Cardiac septum (tissue), 1 donor: ENCODE measurements at regions not wholly inside any gene's neighbourhood (a gene's known extent, or its start where the extent isn't known, plus 50 kb on each side); places are given as distances from the start of the nearest gene placed in this dataset.
"Not testable (repeated sequence)": the region's sequence is repeated elsewhere in the genome, so short reads cannot be mapped to it uniquely, and the experiment has no call there.

ENCODE experiments used
- DNase-seq: peaks from one replicate; pipeline ENCODE4 v3.0.0-alpha.2; 2020; ENCODE audit warnings: low spot score
- intact Hi-C: fragments of 100-400 bp; cut with DNase I; formaldehyde crosslinking; loops from one replicate; pipeline ENCODE4 v1.14.0; 2022
- donor health status: DM: no; HTN: no; CAD: no.

GRCh38 chr13:78045916-78046315 is 127.3 kb upstream of the EDNRB start:
- intact Hi-C loops, result no loop called here
- DNase-seq, result no peak

GRCh38 chr13:78041366-78041765 is 122.7 kb upstream of the EDNRB start:
- intact Hi-C loops, DNase-seq: not testable (repeated sequence)

GRCh38 chr13:78040205-78040830 is 121.7 kb upstream of the EDNRB start:
- intact Hi-C loops, result no loop called here

GRCh38 chr13:78036841-78037240 is 118.2 kb upstream of the EDNRB start:
- intact Hi-C loops, result no loop called here
- no peak for DNase-seq

More at GRCh38 chr13:78040205-78040830, 121.7 kb upstream of the EDNRB start:
- DNase-seq, result no peak

GRCh38 chr13:78035500-78035899 is 116.9 kb upstream of the EDNRB start:
- no peak for DNase-seq
- intact Hi-C loops, result no loop called here

- no peak for DNase-seq
- intact Hi-C loops, result no loop called here
Observed at GRCh38 chr13:78033509-78033908, 114.9 kb upstream of the EDNRB start.

- intact Hi-C loops, result no loop called here
- DNase-seq, result no peak
Observed at GRCh38 chr13:78032132-78032531, 113.5 kb upstream of the EDNRB start.

GRCh38 chr13:78030341-78030896 is 111.8 kb upstream of the EDNRB start:
- intact Hi-C loops, result no loop called here
- DNase-seq, result no peak

GRCh38 chr13:78029901-78030300 is 111.3 kb upstream of the EDNRB start:
- no peak for DNase-seq
- intact Hi-C loops, result no loop called here

GRCh38 chr13:78028960-78029359 is 110.3 kb upstream of the EDNRB start:
- no peak for DNase-seq
- intact Hi-C loops, result no loop called here

GRCh38 chr13:78024996-78025395 is 106.4 kb upstream of the EDNRB start:
- DNase-seq, result no peak
- intact Hi-C loops, result no loop called here

- DNase-seq, result no peak
- intact Hi-C loops, result no loop called here
Observed at GRCh38 chr13:78022164-78022877, 103.7 kb upstream of the EDNRB start.

GRCh38 chr13:78020861-78021260 is 102.2 kb upstream of the EDNRB start:
- no peak for DNase-seq

GRCh38 chr13:78015782-78016181 is 97.2 kb upstream of the EDNRB start:
- intact Hi-C loops, result no loop called here
- no peak for DNase-seq

More at GRCh38 chr13:78020861-78021260, 102.2 kb upstream of the EDNRB start:
- intact Hi-C loops, result no loop called here

GRCh38 chr13:78012046-78012445 is 93.4 kb upstream of the EDNRB start:
- DNase-seq, result no peak
- intact Hi-C loops, result no loop called here

- DNase-seq, result no peak
- intact Hi-C loops, result no loop called here
Observed at GRCh38 chr13:78004821-78005220, 86.2 kb upstream of the EDNRB start.

- no peak for DNase-seq
- intact Hi-C loops, result no loop called here
Observed at GRCh38 chr13:77999746-78000145, 81.1 kb upstream of the EDNRB start.

- no peak for DNase-seq
- intact Hi-C loops, result no loop called here
Observed at GRCh38 chr13:77994166-77994565, 75.5 kb upstream of the EDNRB start.

- intact Hi-C loops, result no loop called here
- no peak for DNase-seq
Observed at GRCh38 chr13:77991003-77991402, 72.4 kb upstream of the EDNRB start.

GRCh38 chr13:77989281-77989680 is 70.7 kb upstream of the EDNRB start:
- DNase-seq, result no peak
- intact Hi-C loops, result no loop called here

- intact Hi-C loops, result no loop called here
- no peak for DNase-seq
Observed at GRCh38 chr13:77988355-77988754, 69.7 kb upstream of the EDNRB start.
